MM.1S (cell line): ENCODE measurements at regions not wholly inside any gene's neighbourhood (a gene's known extent, or its start where the extent isn't known, plus 50 kb on each side); places are given as distances from the start of the nearest gene placed in this dataset.

Experiments used
- EZH2 ChIP-seq: fragments of 300-600 bp; sonication (generic); optimal IDR thresholded peaks from 2 replicates; pipeline ENCODE3; 2017; ENCODE audit warnings: low read depth, mild to moderate bottlenecking, antibody characterized with exemption, low read length, mixed read lengths
- EZH2phosphoT487 ChIP-seq: fragments of 300-600 bp; sonication (generic); IDR thresholded peaks from 2 replicates; pipeline ENCODE4 v1.6.1; 2018; ENCODE audit warnings: antibody characterized with exemption, low read length
- TF ChIP-seq, protein P1 (sequence below): fragments of 300-600 bp; sonication (generic); IDR thresholded peaks from 2 replicates; pipeline ENCODE4 v1.5.1; 2016; ENCODE audit warnings: antibody characterized with exemption, low read length, mixed read lengths

DNA sequence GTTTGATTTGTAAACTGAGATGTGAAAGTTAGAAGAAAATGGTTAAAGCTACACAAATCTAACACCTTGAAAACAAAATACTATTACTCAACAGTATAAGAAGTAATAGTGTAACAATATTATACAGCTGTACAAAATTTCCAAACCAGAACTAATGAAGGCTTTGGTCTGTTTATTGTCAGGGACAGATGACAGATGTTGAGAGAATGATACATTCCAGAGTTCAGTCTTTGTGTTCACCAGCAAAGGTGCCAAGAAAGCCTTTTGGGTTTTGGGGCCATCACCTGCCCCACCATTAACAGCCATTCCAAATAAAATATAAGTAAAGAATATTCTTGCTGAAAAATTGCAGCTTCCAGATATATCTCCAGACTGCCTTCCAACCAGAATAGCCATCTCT is 439.3 kb downstream of the PCDH20 start:
- no peak for TF ChIP-seq EZH2
- no peak for TF ChIP-seq EZH2phosphoT487
- TF ChIP-seq, protein P1, sequence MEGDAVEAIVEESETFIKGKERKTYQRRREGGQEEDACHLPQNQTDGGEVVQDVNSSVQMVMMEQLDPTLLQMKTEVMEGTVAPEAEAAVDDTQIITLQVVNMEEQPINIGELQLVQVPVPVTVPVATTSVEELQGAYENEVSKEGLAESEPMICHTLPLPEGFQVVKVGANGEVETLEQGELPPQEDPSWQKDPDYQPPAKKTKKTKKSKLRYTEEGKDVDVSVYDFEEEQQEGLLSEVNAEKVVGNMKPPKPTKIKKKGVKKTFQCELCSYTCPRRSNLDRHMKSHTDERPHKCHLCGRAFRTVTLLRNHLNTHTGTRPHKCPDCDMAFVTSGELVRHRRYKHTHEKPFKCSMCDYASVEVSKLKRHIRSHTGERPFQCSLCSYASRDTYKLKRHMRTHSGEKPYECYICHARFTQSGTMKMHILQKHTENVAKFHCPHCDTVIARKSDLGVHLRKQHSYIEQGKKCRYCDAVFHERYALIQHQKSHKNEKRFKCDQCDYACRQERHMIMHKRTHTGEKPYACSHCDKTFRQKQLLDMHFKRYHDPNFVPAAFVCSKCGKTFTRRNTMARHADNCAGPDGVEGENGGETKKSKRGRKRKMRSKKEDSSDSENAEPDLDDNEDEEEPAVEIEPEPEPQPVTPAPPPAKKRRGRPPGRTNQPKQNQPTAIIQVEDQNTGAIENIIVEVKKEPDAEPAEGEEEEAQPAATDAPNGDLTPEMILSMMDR = no peak
